ENCODE measurements at regions not wholly inside any gene's neighbourhood (a gene's known extent, or its start where the extent isn't known, plus 50 kb on each side); places are given as distances from the start of the nearest gene placed in this dataset.
A peak's percentile ranks its signal among the peaks of the same experiment; 100 is the strongest.
"Not testable (repeated sequence)": the region's sequence is repeated elsewhere in the genome, so short reads cannot be mapped to it uniquely, and the experiment has no call there.

- Mint-ChIP-seq H3K27me3 (no peaks in the 10 kb centered on the region), H3K27ac (no peak overlapping the region), H3K4me3 (no peak overlapping the region), H3K4me1 (no peaks in the 10 kb centered on the region), H3K36me3 (ENCODE audit: low read depth) (peaks cover 2% of the 10 kb centered on the region)
- DNase-seq (no peak), ATAC-seq (no peak)
- H3K9me3 ChIP-seq (ENCODE audit: control insufficient read depth, low read length, poor library complexity, severe bottlenecking), result peaks cover 6% of the 10 kb centered on the region
Observed at GRCh38 chr20:28562510-28562898, 2695.0 kb upstream of the DEFB115 start.

DNA sequence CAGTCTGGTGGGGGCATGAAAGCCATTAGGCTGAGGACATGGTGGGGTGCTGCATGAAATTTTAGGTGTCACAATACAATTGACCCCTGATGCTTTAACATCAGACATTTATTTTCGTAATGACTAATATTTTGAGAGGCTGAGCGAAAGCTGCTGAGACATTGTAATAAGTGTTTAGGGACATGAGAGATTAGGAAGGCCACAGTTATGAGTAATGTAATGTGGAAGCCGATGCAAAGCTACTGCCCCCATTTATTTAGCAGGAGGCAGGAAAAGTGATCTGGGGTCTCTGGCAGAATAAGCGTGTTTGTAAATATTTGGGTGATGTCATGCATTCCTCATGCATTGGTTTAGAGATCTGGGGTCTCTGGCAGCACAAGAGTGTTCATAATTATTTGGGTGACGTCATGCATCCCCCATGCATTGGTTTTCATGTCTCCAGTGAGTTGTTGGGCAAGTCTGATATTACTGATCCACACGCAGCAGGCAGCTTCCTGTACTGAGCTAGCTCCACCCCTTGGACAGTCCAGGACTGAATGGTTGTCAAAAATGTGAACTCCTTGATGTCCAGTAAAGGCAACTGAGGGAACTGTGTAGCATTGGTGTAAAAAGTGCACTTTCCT, 2694.5 kb upstream of the DEFB115 start:
- not testable (repeated sequence) for H3K27ac Mint-ChIP-seq; H3K9me3 ChIP-seq (ENCODE audit: control insufficient read depth, low read length, poor library complexity, severe bottlenecking); H3K4me3 Mint-ChIP-seq; ATAC-seq; H3K36me3 Mint-ChIP-seq (ENCODE audit: low read depth); DNase-seq; H3K4me1 Mint-ChIP-seq; H3K27me3 Mint-ChIP-seq

- DNase-seq; H3K36me3 Mint-ChIP-seq (ENCODE audit: low read depth); H3K27me3 Mint-ChIP-seq; H3K4me1 Mint-ChIP-seq; H3K27ac Mint-ChIP-seq; H3K4me3 Mint-ChIP-seq; ATAC-seq; H3K9me3 ChIP-seq (ENCODE audit: control insufficient read depth, low read length, poor library complexity, severe bottlenecking): not testable (repeated sequence)
Observed at GRCh38 chr20:28564024-28564423, 2693.4 kb upstream of the DEFB115 start.

DNA sequence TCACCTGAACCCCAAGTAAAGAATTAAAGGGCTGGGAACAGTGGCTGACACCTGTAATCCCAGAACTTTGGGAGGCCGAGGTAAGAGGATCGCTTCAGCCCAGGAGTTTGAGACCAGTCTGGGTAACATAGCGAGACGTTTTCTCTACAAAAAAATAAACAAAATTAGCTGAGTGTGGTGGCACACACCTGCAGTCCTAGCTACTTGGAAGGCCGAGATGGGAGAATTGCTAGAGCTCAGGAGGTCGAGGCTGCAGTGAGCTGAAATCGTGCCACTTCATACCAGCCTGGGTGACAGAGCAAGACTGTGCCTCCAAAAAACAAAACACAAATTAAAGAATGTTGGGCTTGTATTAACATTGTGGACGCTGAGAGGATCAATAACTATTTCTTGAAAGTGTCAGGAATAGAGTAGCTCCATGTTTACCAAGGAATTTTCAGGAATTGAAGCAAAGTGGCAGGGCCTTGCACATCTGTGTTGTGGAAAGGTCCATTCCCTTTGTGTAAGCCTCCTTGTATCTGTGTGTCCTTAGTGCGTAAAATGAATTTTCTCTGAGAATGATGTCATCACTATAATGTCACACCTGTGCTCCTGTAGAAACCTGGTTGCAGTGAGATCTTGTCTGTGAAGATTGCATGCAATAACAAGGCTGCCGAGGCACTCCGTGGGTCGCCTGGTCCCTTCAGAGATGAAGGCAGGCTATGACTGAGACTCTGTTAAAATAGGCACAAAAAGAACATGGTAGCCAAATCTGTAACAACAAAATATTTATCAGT, 2692.6 kb upstream of the DEFB115 start:
- not testable (repeated sequence) for H3K4me3 Mint-ChIP-seq; H3K9me3 ChIP-seq (ENCODE audit: control insufficient read depth, low read length, poor library complexity, severe bottlenecking); H3K4me1 Mint-ChIP-seq; H3K27me3 Mint-ChIP-seq; H3K27ac Mint-ChIP-seq; H3K36me3 Mint-ChIP-seq (ENCODE audit: low read depth); ATAC-seq; DNase-seq

DNA sequence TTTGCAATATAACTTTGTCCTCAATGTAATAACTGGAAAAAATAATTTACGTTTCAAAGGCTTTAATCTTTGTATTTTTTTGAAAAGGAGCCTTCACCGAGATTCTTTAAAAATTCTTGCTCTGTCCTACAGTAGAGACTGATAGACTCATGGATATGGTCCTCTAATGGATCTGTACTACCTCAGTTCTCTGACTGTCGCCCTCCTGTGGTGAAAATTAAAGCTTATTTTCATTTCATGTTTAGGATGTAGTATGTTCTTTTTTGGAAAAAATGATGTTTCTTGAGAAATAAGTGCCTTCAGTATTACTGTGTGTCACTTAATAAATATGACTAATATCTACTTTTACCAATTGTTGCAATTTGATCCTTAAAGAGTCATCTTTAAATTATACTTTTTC, 2681.5 kb upstream of the DEFB115 start:
- H3K4me1 Mint-ChIP-seq; DNase-seq; H3K36me3 Mint-ChIP-seq (ENCODE audit: low read depth); H3K27me3 Mint-ChIP-seq; ATAC-seq; H3K27ac Mint-ChIP-seq; H3K4me3 Mint-ChIP-seq; H3K9me3 ChIP-seq (ENCODE audit: control insufficient read depth, low read length, poor library complexity, severe bottlenecking): not testable (repeated sequence)

- H3K27ac Mint-ChIP-seq; DNase-seq; H3K36me3 Mint-ChIP-seq (ENCODE audit: low read depth); ATAC-seq; H3K27me3 Mint-ChIP-seq; H3K4me3 Mint-ChIP-seq; H3K9me3 ChIP-seq (ENCODE audit: control insufficient read depth, low read length, poor library complexity, severe bottlenecking): not testable (repeated sequence)
- peaks cover 10% of the 10 kb centered on the region for H3K4me1 Mint-ChIP-seq
Observed at GRCh38 chr20:28591680-28592079, 2665.8 kb upstream of the DEFB115 start.

DNA sequence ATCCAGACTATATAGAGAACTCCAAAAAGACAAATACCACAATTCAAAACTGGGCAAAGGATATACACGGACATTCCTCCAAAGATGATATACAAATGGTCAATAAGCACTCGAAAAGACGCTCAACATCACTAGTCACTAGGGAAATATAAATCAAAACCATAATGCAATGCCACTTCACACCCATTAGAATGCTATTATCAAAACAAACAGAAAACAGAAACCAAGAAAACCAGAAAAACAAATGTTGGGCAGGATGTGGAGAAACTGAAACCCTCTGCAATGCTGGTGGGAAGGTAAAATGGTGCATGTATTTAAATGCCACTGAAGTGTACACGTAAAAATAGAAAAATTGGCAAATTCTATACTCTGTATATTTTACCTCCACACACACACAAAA, 2664.1 kb upstream of the DEFB115 start:
- not testable (repeated sequence) for H3K27me3 Mint-ChIP-seq; H3K36me3 Mint-ChIP-seq (ENCODE audit: low read depth); H3K9me3 ChIP-seq (ENCODE audit: control insufficient read depth, low read length, poor library complexity, severe bottlenecking); H3K27ac Mint-ChIP-seq; DNase-seq; ATAC-seq; H3K4me3 Mint-ChIP-seq
- peaks cover 25% of the 10 kb centered on the region for H3K4me1 Mint-ChIP-seq

DNA sequence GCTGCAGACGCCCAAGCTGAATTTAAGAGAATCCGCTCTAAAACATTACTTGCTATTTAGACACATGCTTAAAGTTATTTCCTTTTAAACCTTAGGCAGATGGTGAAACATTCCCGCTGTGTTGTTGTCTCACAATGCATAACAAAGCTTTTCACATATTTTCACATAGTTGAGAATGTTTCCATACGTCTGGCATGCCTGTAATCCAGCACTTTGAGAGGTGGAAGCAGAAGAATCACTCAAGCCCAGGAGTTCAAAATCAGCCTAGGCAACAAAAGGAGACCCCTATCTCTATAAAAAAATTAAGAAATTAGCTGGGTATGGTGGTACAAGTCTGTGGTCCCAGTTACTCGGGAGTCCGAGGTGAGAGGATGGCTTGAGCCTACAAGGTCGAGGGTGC, 2663.0 kb upstream of the DEFB115 start:
- not testable (repeated sequence) for H3K27ac Mint-ChIP-seq; H3K36me3 Mint-ChIP-seq (ENCODE audit: low read depth); H3K9me3 ChIP-seq (ENCODE audit: control insufficient read depth, low read length, poor library complexity, severe bottlenecking); H3K27me3 Mint-ChIP-seq; ATAC-seq; H3K4me3 Mint-ChIP-seq; DNase-seq
- peaks cover 25% of the 10 kb centered on the region for H3K4me1 Mint-ChIP-seq

DNA sequence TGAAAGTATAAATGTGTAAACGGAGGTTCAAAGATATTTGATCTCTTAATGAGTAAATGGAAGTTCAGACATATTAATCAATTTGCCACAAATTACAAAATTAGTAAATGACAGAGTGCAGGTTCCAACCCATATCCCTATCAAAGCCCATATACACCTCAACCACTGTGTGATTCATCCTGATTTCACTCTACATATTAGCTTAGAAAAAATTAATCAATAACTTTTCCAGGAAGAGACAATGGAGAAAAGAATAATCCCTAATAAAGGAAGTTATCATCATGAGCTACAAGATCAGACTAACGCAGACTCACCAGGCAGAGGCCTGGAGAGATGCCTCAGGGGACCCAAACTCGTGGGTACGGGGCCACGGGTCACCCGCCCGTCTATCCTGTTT, 2655.5 kb upstream of the DEFB115 start:
- H3K27me3 Mint-ChIP-seq; H3K36me3 Mint-ChIP-seq (ENCODE audit: low read depth); DNase-seq; H3K9me3 ChIP-seq (ENCODE audit: control insufficient read depth, low read length, poor library complexity, severe bottlenecking); ATAC-seq: not testable (repeated sequence)
- peaks cover 25% of the 10 kb centered on the region for H3K4me1 Mint-ChIP-seq
- H3K27ac Mint-ChIP-seq, result peak overlapping the region; percentile 46
- H3K4me3 Mint-ChIP-seq, result peak overlapping the region; percentile 96

GRCh38 chr20:28602403-28603217, 2654.9 kb upstream of the DEFB115 start:
- H3K36me3 Mint-ChIP-seq (ENCODE audit: low read depth); H3K9me3 ChIP-seq (ENCODE audit: control insufficient read depth, low read length, poor library complexity, severe bottlenecking); H3K27me3 Mint-ChIP-seq: not testable (repeated sequence)
- H3K4me1 Mint-ChIP-seq, result peaks cover 20% of the 10 kb centered on the region
- H3K27ac Mint-ChIP-seq, result peak overlapping the region; percentile 46
- H3K4me3 Mint-ChIP-seq, result peak overlapping the region; percentile 96
- ATAC-seq (peak; percentile 97), DNase-seq (peak; percentile 62 to 74 (median 70))

GRCh38 chr20:28603218-28603577, 2654.3 kb upstream of the DEFB115 start:
- peaks cover 14% of the 10 kb centered on the region for H3K4me1 Mint-ChIP-seq
- H3K9me3 ChIP-seq (ENCODE audit: control insufficient read depth, low read length, poor library complexity, severe bottlenecking); DNase-seq; H3K36me3 Mint-ChIP-seq (ENCODE audit: low read depth); H3K27me3 Mint-ChIP-seq; ATAC-seq: not testable (repeated sequence)
- H3K4me3 Mint-ChIP-seq, result peak overlapping the region; percentile 96
- H3K27ac Mint-ChIP-seq, result peak overlapping the region; percentile 46

DNA sequence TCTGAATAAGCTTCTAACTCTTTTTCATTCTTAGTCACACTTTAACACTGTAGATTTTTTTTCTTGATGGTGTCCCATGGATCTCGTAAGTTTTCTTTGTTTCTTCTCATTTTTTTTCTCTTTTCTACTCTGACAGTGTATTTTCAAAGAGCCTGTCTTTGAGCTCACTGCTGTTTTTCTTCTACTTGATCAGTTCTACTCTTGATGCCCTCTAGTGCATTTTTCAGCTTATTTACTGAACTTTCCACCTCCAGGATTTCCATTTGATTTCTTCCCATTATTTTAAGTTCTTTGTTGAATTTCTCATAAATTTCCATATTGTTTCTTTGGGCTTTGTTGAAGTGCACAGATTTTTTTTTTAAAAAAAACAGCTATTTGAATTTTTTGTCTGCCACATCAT, 2641.1 kb upstream of the DEFB115 start:
- peaks cover 2% of the 10 kb centered on the region for H3K36me3 Mint-ChIP-seq (ENCODE audit: low read depth)
- H3K4me3 Mint-ChIP-seq, result no peak overlapping the region
- no peak overlapping the region for H3K27ac Mint-ChIP-seq
- ATAC-seq (no peak), DNase-seq (no peak)
- no peaks in the 10 kb centered on the region for H3K4me1 Mint-ChIP-seq
- H3K9me3 ChIP-seq (ENCODE audit: control insufficient read depth, low read length, poor library complexity, severe bottlenecking), result peaks cover 8% of the 10 kb centered on the region
- peaks cover 5% of the 10 kb centered on the region for H3K27me3 Mint-ChIP-seq

DNA sequence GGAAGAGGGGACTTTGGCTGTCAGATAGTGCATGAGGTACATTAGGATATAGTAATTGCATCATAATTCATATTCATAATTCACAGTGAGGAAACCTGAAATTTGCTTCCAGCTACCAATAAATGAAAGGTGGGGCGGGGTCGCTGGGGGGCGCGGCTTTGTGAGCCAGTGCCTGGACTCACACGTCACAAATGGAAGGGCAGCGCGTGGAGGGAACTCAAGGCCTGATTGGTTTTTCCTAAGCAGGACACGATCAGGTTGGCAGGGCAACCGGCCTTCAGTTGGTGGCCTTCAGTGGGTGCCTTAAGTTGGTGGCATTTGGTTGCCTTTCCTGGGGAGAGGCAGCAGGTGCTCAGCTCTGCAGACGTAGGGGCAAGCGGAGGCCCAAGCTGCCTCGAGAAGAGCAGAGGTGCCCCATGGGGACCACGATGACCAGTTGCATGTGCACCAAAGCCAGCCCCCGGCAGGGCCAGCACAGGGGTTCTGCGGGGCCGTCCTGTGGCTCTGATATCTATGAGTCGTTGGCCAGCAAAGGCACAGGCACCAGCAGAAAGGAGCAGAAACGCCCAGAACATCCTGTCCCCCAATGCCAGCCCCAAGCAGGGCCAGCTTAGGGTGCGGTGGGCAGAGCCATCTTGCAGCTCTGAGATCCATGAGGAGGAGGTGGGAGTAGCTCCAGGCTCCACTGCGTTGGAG, 2637.4 kb upstream of the DEFB115 start:
- not testable (repeated sequence) for H3K27me3 Mint-ChIP-seq

More for the DNA sequence above, 2637.4 kb upstream of the DEFB115 start:
- H3K27ac Mint-ChIP-seq; H3K36me3 Mint-ChIP-seq (ENCODE audit: low read depth); H3K4me3 Mint-ChIP-seq; H3K4me1 Mint-ChIP-seq; DNase-seq; ATAC-seq; H3K9me3 ChIP-seq (ENCODE audit: control insufficient read depth, low read length, poor library complexity, severe bottlenecking): not testable (repeated sequence)

Data from T-helper 17 cell (primary cell).